ENCODE measurements at regions not wholly inside any gene's neighbourhood (a gene's known extent, or its start where the extent isn't known, plus 50 kb on each side); places are given as distances from the start of the nearest gene placed in this dataset.

DNA sequence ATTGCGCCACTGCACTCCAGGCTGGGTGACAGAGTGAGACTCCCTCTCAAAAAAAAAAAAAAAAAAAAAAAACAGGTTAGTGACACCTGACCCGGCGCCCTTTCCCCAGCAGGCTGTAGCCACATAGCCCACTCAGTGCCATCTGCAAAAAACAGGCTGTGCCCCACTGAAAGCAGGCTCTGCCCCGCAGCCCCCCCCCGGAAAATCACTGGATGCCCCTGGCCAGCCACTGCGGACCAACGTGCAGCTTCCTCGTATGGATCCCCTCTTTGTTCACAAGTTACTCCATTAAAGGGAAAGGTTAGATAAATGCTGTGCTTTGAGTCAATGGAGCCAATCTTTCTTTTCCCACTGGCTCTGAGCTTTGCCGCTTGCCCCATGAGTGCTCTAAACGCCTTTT lies 660.3 kb downstream of the TBC1D22A start:
- 77 to 83% methylated on average over 8 to 10 of the region's 10 CpGs for WGBS, 2 donors
- no peak overlapping the region for H3K27ac ChIP-seq
- no peak overlapping the region for H3K4me3 ChIP-seq
- intact Hi-C loops (cut with DNase I): no loop called here
- H3K4me1 ChIP-seq: no peaks in the 10 kb centered on the region
- TF ChIP-seq, protein P1, sequence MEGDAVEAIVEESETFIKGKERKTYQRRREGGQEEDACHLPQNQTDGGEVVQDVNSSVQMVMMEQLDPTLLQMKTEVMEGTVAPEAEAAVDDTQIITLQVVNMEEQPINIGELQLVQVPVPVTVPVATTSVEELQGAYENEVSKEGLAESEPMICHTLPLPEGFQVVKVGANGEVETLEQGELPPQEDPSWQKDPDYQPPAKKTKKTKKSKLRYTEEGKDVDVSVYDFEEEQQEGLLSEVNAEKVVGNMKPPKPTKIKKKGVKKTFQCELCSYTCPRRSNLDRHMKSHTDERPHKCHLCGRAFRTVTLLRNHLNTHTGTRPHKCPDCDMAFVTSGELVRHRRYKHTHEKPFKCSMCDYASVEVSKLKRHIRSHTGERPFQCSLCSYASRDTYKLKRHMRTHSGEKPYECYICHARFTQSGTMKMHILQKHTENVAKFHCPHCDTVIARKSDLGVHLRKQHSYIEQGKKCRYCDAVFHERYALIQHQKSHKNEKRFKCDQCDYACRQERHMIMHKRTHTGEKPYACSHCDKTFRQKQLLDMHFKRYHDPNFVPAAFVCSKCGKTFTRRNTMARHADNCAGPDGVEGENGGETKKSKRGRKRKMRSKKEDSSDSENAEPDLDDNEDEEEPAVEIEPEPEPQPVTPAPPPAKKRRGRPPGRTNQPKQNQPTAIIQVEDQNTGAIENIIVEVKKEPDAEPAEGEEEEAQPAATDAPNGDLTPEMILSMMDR (IDR thresholded peaks at IDR 0.05): no peak
- no peaks in the 10 kb centered on the region for H3K36me3 ChIP-seq
- no peak for DNase-seq
- H3K9me3 ChIP-seq: no peaks in the 10 kb centered on the region
- H3K27me3 ChIP-seq: peaks cover 0 to 14% (median 0%) of the 10 kb centered on the region in 4 donors

DNA sequence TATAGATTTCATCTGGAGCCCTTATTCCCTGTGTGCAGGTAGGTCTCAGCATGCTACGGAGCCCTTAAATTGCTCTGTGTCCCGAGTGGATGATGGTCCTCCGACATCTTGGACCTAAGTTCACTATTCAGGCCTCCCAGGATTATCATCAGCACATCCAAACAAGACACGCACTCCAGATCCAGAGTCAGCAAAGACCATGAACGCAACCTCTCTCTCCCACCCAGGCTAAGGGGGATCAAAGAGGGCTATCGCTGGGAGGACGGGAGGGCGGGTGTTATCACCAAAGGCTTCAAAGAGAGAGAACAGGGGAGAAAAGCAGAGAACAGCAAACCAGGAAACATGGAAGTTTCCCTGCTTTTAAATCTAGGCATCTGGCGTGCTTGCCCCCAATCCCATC lies 659.4 kb downstream of the TBC1D22A start:
- Histone ChIP-seq H3K4me3 (no peak overlapping the region), H3K9me3 (no peaks in the 10 kb centered on the region), H3K4me1 (no peaks in the 10 kb centered on the region), H3K36me3 (no peaks in the 10 kb centered on the region), H3K27ac (no peak overlapping the region), H3K27me3 (peaks cover 0 to 14% (median 0%) of the 10 kb centered on the region in 4 donors)
- no peak for DNase-seq
- TF ChIP-seq POLR2A (IDR thresholded peaks at IDR 0.05): no peak
- TF ChIP-seq, protein P1 (IDR thresholded peaks at IDR 0.05): no peak
- intact Hi-C loops (cut with DNase I): no loop called here
- WGBS, 2 donors: 78 to 90% methylated on average over 7 to 9 of the region's 9 CpGs

DNA sequence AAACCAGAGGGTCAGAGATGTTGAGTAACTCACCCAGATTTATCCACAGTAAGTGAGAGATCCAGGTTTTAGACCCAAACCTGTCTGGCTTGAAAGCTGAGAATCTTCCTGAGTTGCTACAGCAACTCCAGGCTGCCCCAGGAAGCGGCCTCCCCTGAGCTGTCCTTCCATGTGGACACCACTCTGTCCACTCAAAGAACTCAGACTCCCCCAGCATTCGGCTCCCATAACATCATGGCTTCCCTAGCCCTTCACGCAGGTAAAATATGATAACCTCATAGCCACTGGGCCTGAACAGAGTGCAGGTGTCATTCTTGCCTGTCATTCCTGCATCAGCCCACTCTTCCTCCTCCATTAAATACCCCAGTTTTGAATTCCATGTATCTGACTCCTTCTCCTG lies 657.8 kb downstream of the TBC1D22A start:
- WGBS, 2 donors: 68 to 74% methylated on average over 3 of the region's 3 CpGs
- no peak overlapping the region for H3K27ac ChIP-seq
- H3K36me3 ChIP-seq: no peaks in the 10 kb centered on the region
- intact Hi-C loops (cut with DNase I): no loop called here
- H3K9me3 ChIP-seq: no peaks in the 10 kb centered on the region
- H3K4me3 ChIP-seq: no peak overlapping the region
- H3K4me1 ChIP-seq: no peaks in the 10 kb centered on the region
- TF ChIP-seq, protein P1 (IDR thresholded peaks at IDR 0.05): no peak
- no peak for TF ChIP-seq POLR2A (IDR thresholded peaks at IDR 0.05)
- DNase-seq: no peak
- H3K27me3 ChIP-seq: peaks cover 0 to 14% (median 0%) of the 10 kb centered on the region in 4 donors

DNA sequence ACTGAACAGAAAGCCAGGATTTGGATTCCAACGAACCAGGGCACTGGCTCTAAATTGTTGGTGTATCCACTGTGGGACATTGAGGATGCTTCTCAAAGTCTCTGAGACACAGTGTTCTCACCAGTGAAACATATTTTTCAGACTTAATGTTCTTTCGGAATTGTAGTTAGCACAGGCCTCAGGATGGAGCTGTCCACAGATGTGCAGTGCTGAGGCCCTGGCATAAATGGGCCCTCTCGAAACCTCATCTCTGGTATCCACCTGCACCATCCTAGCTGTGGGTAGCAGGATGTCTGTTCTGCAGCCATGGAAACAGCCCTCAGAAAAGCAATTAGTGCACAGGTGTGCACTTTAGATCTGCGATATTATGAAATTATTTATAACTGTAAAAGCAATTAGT lies 656.8 kb downstream of the TBC1D22A start:
- Histone ChIP-seq H3K9me3 (no peaks in the 10 kb centered on the region), H3K27me3 (peaks cover 0 to 11% (median 0%) of the 10 kb centered on the region in 4 donors), H3K4me3 (no peak overlapping the region), H3K36me3 (no peaks in the 10 kb centered on the region), H3K27ac (no peak overlapping the region), H3K4me1 (no peaks in the 10 kb centered on the region)
- TF ChIP-seq, protein P1 (IDR thresholded peaks at IDR 0.05): no peak
- TF ChIP-seq POLR2A (IDR thresholded peaks at IDR 0.05): no peak
- WGBS, 2 donors: 38 to 76% methylated on average over 4 of the region's 4 CpGs
- DNase-seq: no peak
- intact Hi-C loops (cut with DNase I): no loop called here

DNA sequence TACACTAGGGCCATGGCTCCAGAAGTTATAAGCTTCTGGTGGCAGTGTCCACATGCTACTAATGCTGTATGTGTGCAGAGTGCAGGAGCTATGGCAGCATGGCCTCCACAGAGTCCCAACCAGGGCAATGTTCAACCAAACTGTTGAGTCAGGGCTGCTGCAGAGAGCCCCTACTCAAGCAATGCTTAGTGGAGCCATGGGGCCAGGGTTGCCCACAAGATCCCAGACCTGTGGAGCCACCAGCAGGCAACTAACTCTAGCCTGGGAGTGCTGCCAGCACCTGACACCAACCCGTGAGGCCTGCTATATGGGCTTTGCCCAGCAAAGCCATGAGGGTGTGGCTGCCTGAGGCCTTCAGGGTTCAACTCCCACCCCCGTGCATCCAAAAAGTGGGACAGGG lies 655.2 kb downstream of the TBC1D22A start:
- no peak overlapping the region for H3K4me3 ChIP-seq
- intact Hi-C loops (cut with DNase I): no loop called here
- TF ChIP-seq POLR2A (IDR thresholded peaks at IDR 0.05): no peak
- TF ChIP-seq, protein P1 (IDR thresholded peaks at IDR 0.05): no peak
- H3K27me3 ChIP-seq: no peaks in the 10 kb centered on the region
- no peaks in the 10 kb centered on the region for H3K4me1 ChIP-seq
- 39 to 44% methylated on average over 2 of the region's 2 CpGs for WGBS, 2 donors
- no peak for DNase-seq
- H3K27ac ChIP-seq: no peak overlapping the region
- H3K36me3 ChIP-seq: no peaks in the 10 kb centered on the region
- H3K9me3 ChIP-seq: no peaks in the 10 kb centered on the region

Data from esophagus squamous epithelium (tissue), 5 donors.